ENCODE measurements at regions not wholly inside any gene's neighbourhood (a gene's known extent, or its start where the extent isn't known, plus 50 kb on each side); places are given as distances from the start of the nearest gene placed in this dataset.
"Not testable (repeated sequence)": the region's sequence is repeated elsewhere in the genome, so short reads cannot be mapped to it uniquely, and the experiment has no call there.

GRCh38 chr6:938916-939315 is 246.0 kb upstream of the EXOC2 start:
- TF ChIP-seq CTCF (conservative IDR thresholded peaks at IDR 0.05), result no peak
- Mint-ChIP-seq H3K27me3 (ENCODE audit: low read depth) (peaks cover 47% of the 10 kb centered on the region), H3K4me1 (no peaks in the 10 kb centered on the region), H3K27ac (ENCODE audit: unreplicated experiment) (no peak overlapping the region), H3K36me3 (ENCODE audit: low read depth) (no peaks in the 10 kb centered on the region), H3K4me3 (no peak overlapping the region), H3K9me3 (no peaks in the 10 kb centered on the region)
- DNase-seq (ENCODE audit: low read depth, low spot score), result no peak

GRCh38 chr6:938271-938905 is 245.4 kb upstream of the EXOC2 start:
- no peak for DNase-seq (ENCODE audit: low read depth, low spot score)
- Mint-ChIP-seq H3K9me3 (no peaks in the 10 kb centered on the region), H3K36me3 (ENCODE audit: low read depth) (no peaks in the 10 kb centered on the region), H3K4me3 (no peak overlapping the region), H3K27ac (ENCODE audit: unreplicated experiment) (no peak overlapping the region), H3K4me1 (no peaks in the 10 kb centered on the region), H3K27me3 (ENCODE audit: low read depth) (peaks cover 51% of the 10 kb centered on the region)
- no peak for TF ChIP-seq CTCF (conservative IDR thresholded peaks at IDR 0.05)

- H3K4me1 Mint-ChIP-seq, result no peaks in the 10 kb centered on the region
- no peak for TF ChIP-seq CTCF (conservative IDR thresholded peaks at IDR 0.05)
These were observed 242.6 kb upstream of the EXOC2 start for GRCh38 chr6:935582-935981.

GRCh38 chr6:934686-935085 is 241.7 kb upstream of the EXOC2 start:
- peaks cover 60% of the 10 kb centered on the region for H3K27me3 Mint-ChIP-seq (ENCODE audit: low read depth)
- no peak for DNase-seq (ENCODE audit: low read depth, low spot score)
- H3K4me3 Mint-ChIP-seq, result no peak overlapping the region
- no peak for TF ChIP-seq CTCF (conservative IDR thresholded peaks at IDR 0.05)
- no peaks in the 10 kb centered on the region for H3K4me1 Mint-ChIP-seq
- no peak overlapping the region for H3K27ac Mint-ChIP-seq (ENCODE audit: unreplicated experiment)
- no peaks in the 10 kb centered on the region for H3K9me3 Mint-ChIP-seq
- H3K36me3 Mint-ChIP-seq (ENCODE audit: low read depth), result no peaks in the 10 kb centered on the region

More at GRCh38 chr6:935582-935981, 242.6 kb upstream of the EXOC2 start:
- peaks cover 57% of the 10 kb centered on the region for H3K27me3 Mint-ChIP-seq (ENCODE audit: low read depth)
- H3K36me3 Mint-ChIP-seq (ENCODE audit: low read depth), result no peaks in the 10 kb centered on the region
- H3K9me3 Mint-ChIP-seq, result no peaks in the 10 kb centered on the region
- no peak overlapping the region for H3K27ac Mint-ChIP-seq (ENCODE audit: unreplicated experiment)
- no peak for DNase-seq (ENCODE audit: low read depth, low spot score)
- H3K4me3 Mint-ChIP-seq, result no peak overlapping the region

GRCh38 chr6:931919-932318 is 239.0 kb upstream of the EXOC2 start:
- not testable (repeated sequence) for H3K36me3 Mint-ChIP-seq (ENCODE audit: low read depth); H3K4me3 Mint-ChIP-seq; H3K27ac Mint-ChIP-seq (ENCODE audit: unreplicated experiment); H3K4me1 Mint-ChIP-seq; H3K9me3 Mint-ChIP-seq; DNase-seq (ENCODE audit: low read depth, low spot score)
- H3K27me3 Mint-ChIP-seq (ENCODE audit: low read depth), result peaks cover 44% of the 10 kb centered on the region

- no peaks in the 10 kb centered on the region for H3K36me3 Mint-ChIP-seq (ENCODE audit: low read depth)
These were observed 234.2 kb upstream of the EXOC2 start for GRCh38 chr6:927157-927556.

More at GRCh38 chr6:927157-927556, 234.2 kb upstream of the EXOC2 start:
- no peak overlapping the region for H3K4me3 Mint-ChIP-seq
- H3K4me1 Mint-ChIP-seq, result no peaks in the 10 kb centered on the region
- no peak for TF ChIP-seq CTCF (conservative IDR thresholded peaks at IDR 0.05)
- H3K27me3 Mint-ChIP-seq (ENCODE audit: low read depth), result peaks cover 44% of the 10 kb centered on the region
- peaks cover 3% of the 10 kb centered on the region for H3K9me3 Mint-ChIP-seq
- H3K27ac Mint-ChIP-seq (ENCODE audit: unreplicated experiment), result no peak overlapping the region
- DNase-seq (ENCODE audit: low read depth, low spot score), result no peak
